Neuron (in vitro differentiated cells): ENCODE measurements at regions not wholly inside any gene's neighbourhood (a gene's known extent, or its start where the extent isn't known, plus 50 kb on each side); places are given as distances from the start of the nearest gene placed in this dataset.
"Not testable (repeated sequence)": the region's sequence is repeated elsewhere in the genome, so short reads cannot be mapped to it uniquely, and the experiment has no call there.

Experiments
- H2AFZ ChIP-seq: one replicate; pipeline ENCODE4 v1.6.1; 2013; ENCODE audit warnings: low read depth, mild to moderate bottlenecking, inconsistent platforms, low read length, moderate library complexity
- H3K27me3 ChIP-seq: one replicate; pipeline ENCODE4 v1.6.1; 2013; ENCODE audit warnings: low read length; ENCODE audit not compliant: insufficient read depth
- H3K36me3 ChIP-seq: one replicate; pipeline ENCODE4 v1.6.1; 2013; ENCODE audit warnings: low read length; ENCODE audit not compliant: insufficient read depth
- H3K4me1 ChIP-seq: one replicate; pipeline ENCODE4 v1.6.1; 2013; ENCODE audit warnings: low read length; ENCODE audit not compliant: insufficient read depth
- H3K4me3 ChIP-seq: 2 replicates; pipeline ENCODE4 v1.5.1; 2013; ENCODE audit warnings: mild to moderate bottlenecking, low read length, moderate library complexity
- H3K9me3 ChIP-seq: one replicate; pipeline ENCODE4 v1.6.1; 2013; ENCODE audit warnings: low read length

GRCh38 chr4:161329852-161330251 lies 833.9 kb downstream of the FSTL5 start:
- Histone ChIP-seq H3K36me3 (no peaks in the 10 kb centered on the region), H2AFZ (no peak overlapping the region), H3K27me3 (no peaks in the 10 kb centered on the region), H3K4me3 (no peak overlapping the region), H3K9me3 (no peaks in the 10 kb centered on the region), H3K4me1 (no peaks in the 10 kb centered on the region)

GRCh38 chr4:161321706-161322105 lies 842.1 kb downstream of the FSTL5 start:
- no peak overlapping the region for H2AFZ ChIP-seq
- H3K4me3 ChIP-seq = no peak overlapping the region
- H3K36me3 ChIP-seq = no peaks in the 10 kb centered on the region
- H3K4me1 ChIP-seq = no peaks in the 10 kb centered on the region
- H3K9me3 ChIP-seq = no peaks in the 10 kb centered on the region
- no peaks in the 10 kb centered on the region for H3K27me3 ChIP-seq

GRCh38 chr4:161320377-161320776 lies 843.4 kb downstream of the FSTL5 start:
- no peak overlapping the region for H3K4me3 ChIP-seq
- no peaks in the 10 kb centered on the region for H3K4me1 ChIP-seq
- no peaks in the 10 kb centered on the region for H3K36me3 ChIP-seq
- no peaks in the 10 kb centered on the region for H3K9me3 ChIP-seq
- no peak overlapping the region for H2AFZ ChIP-seq
- no peaks in the 10 kb centered on the region for H3K27me3 ChIP-seq

GRCh38 chr4:161317000-161317399 lies 846.8 kb downstream of the FSTL5 start:
- Histone ChIP-seq H3K4me1 (no peaks in the 10 kb centered on the region), H3K4me3 (no peak overlapping the region)

GRCh38 chr4:161314371-161314770 lies 849.4 kb downstream of the FSTL5 start:
- no peaks in the 10 kb centered on the region for H3K9me3 ChIP-seq
- no peaks in the 10 kb centered on the region for H3K4me1 ChIP-seq
- no peak overlapping the region for H2AFZ ChIP-seq
- no peaks in the 10 kb centered on the region for H3K27me3 ChIP-seq
- no peaks in the 10 kb centered on the region for H3K36me3 ChIP-seq
- no peak overlapping the region for H3K4me3 ChIP-seq

More at GRCh38 chr4:161317000-161317399, 846.8 kb downstream of the FSTL5 start:
- no peak overlapping the region for H2AFZ ChIP-seq
- no peaks in the 10 kb centered on the region for H3K9me3 ChIP-seq
- H3K27me3 ChIP-seq = no peaks in the 10 kb centered on the region
- no peaks in the 10 kb centered on the region for H3K36me3 ChIP-seq

GRCh38 chr4:161303551-161303950 lies 860.2 kb downstream of the FSTL5 start:
- H3K4me1 ChIP-seq = no peaks in the 10 kb centered on the region
- H3K4me3 ChIP-seq = no peak overlapping the region
- no peaks in the 10 kb centered on the region for H3K36me3 ChIP-seq
- H3K9me3 ChIP-seq = no peaks in the 10 kb centered on the region
- H2AFZ ChIP-seq = no peak overlapping the region
- H3K27me3 ChIP-seq = no peaks in the 10 kb centered on the region

- H3K4me1 ChIP-seq = no peaks in the 10 kb centered on the region
- H2AFZ ChIP-seq = no peak overlapping the region
- H3K9me3 ChIP-seq = no peaks in the 10 kb centered on the region
- no peaks in the 10 kb centered on the region for H3K36me3 ChIP-seq
- no peaks in the 10 kb centered on the region for H3K27me3 ChIP-seq
- no peak overlapping the region for H3K4me3 ChIP-seq
These were observed 872.6 kb downstream of the FSTL5 start for GRCh38 chr4:161291222-161291621.

- no peaks in the 10 kb centered on the region for H3K36me3 ChIP-seq
- H3K9me3 ChIP-seq = no peaks in the 10 kb centered on the region
- no peak overlapping the region for H2AFZ ChIP-seq
- no peak overlapping the region for H3K4me3 ChIP-seq
- no peaks in the 10 kb centered on the region for H3K4me1 ChIP-seq
- H3K27me3 ChIP-seq = no peaks in the 10 kb centered on the region
These were observed 876.0 kb downstream of the FSTL5 start for GRCh38 chr4:161287678-161288352.

GRCh38 chr4:161285461-161285860 lies 878.3 kb downstream of the FSTL5 start:
- H3K9me3 ChIP-seq = no peaks in the 10 kb centered on the region
- no peak overlapping the region for H3K4me3 ChIP-seq
- H3K36me3 ChIP-seq = no peaks in the 10 kb centered on the region
- H3K27me3 ChIP-seq = no peaks in the 10 kb centered on the region
- H2AFZ ChIP-seq = no peak overlapping the region
- no peaks in the 10 kb centered on the region for H3K4me1 ChIP-seq

- H3K27me3 ChIP-seq = no peaks in the 10 kb centered on the region
- no peak overlapping the region for H3K4me3 ChIP-seq
- no peaks in the 10 kb centered on the region for H3K9me3 ChIP-seq
- H2AFZ ChIP-seq = no peak overlapping the region
- H3K36me3 ChIP-seq = no peaks in the 10 kb centered on the region
- H3K4me1 ChIP-seq = no peaks in the 10 kb centered on the region
These were observed 882.9 kb downstream of the FSTL5 start for GRCh38 chr4:161280929-161281328.

- no peaks in the 10 kb centered on the region for H3K4me1 ChIP-seq
- H3K9me3 ChIP-seq = no peaks in the 10 kb centered on the region
These were observed 884.7 kb downstream of the FSTL5 start for GRCh38 chr4:161279095-161279494.

GRCh38 chr4:161277150-161277787 lies 886.5 kb downstream of the FSTL5 start:
- not testable (repeated sequence) for H3K4me3 ChIP-seq, H3K9me3 ChIP-seq, H3K36me3 ChIP-seq, H2AFZ ChIP-seq, H3K4me1 ChIP-seq, H3K27me3 ChIP-seq

More at GRCh38 chr4:161279095-161279494, 884.7 kb downstream of the FSTL5 start:
- H2AFZ ChIP-seq = no peak overlapping the region
- H3K4me3 ChIP-seq = no peak overlapping the region
- no peaks in the 10 kb centered on the region for H3K27me3 ChIP-seq
- no peaks in the 10 kb centered on the region for H3K36me3 ChIP-seq

GRCh38 chr4:161273607-161274006 lies 890.2 kb downstream of the FSTL5 start:
- no peak overlapping the region for H2AFZ ChIP-seq
- no peaks in the 10 kb centered on the region for H3K9me3 ChIP-seq
- no peaks in the 10 kb centered on the region for H3K27me3 ChIP-seq
- no peaks in the 10 kb centered on the region for H3K4me1 ChIP-seq
- H3K36me3 ChIP-seq = no peaks in the 10 kb centered on the region
- no peak overlapping the region for H3K4me3 ChIP-seq

- H3K4me3 ChIP-seq = no peak overlapping the region
- H2AFZ ChIP-seq = no peak overlapping the region
- no peaks in the 10 kb centered on the region for H3K36me3 ChIP-seq
- H3K27me3 ChIP-seq = no peaks in the 10 kb centered on the region
- H3K9me3 ChIP-seq = peaks cover 3% of the 10 kb centered on the region
- no peaks in the 10 kb centered on the region for H3K4me1 ChIP-seq
These were observed 903.0 kb downstream of the FSTL5 start for GRCh38 chr4:161260819-161261218.
